H1 (cell line): ENCODE measurements at regions not wholly inside any gene's neighbourhood (a gene's known extent, or its start where the extent isn't known, plus 50 kb on each side); places are given as distances from the start of the nearest gene placed in this dataset.

Experiments
- RFX5 ChIP-seq: IDR thresholded peaks from 2 replicates; pipeline ENCODE4 v1.6.1; 2011; ENCODE audit warnings: low read depth, low read length, improper control_type of control experiment, borderline replicate concordance
- SUZ12 ChIP-seq: fragments of 200-600 bp; sonication (generic); IDR thresholded peaks from 2 replicates; pipeline ENCODE4 v1.6.1; 2012; ENCODE audit warnings: mild to moderate bottlenecking, inconsistent platforms, low read length, moderate library complexity, mixed read lengths

- TF ChIP-seq RFX5, result no peak
- no peak for TF ChIP-seq SUZ12
Observed at GRCh38 chr2:136250131-136250530, 132.2 kb upstream of the CXCR4 start (continued).
